ENCODE measurements at regions not wholly inside any gene's neighbourhood (a gene's known extent, or its start where the extent isn't known, plus 50 kb on each side); places are given as distances from the start of the nearest gene placed in this dataset.
"Not testable (repeated sequence)": the region's sequence is repeated elsewhere in the genome, so short reads cannot be mapped to it uniquely, and the experiment has no call there.

DNA sequence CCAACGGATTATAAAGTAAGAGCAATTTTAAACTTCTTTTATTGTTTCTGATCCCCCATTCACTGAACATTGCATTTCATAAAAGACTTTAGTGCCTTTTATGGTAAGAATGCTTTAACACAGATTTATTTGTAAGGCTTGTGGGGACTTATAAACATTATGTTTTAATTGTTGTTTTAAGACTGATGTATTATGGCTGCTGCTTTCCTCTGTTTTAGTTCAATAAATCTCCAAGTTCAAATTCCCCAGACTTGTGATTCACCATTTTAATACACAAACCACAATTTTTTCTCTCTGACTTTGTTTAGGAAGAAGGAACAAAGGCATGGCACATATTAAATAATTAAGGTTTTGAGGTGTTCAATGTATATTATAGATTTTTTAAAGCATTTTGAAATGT lies 753.3 kb downstream of the SLC6A15 start:
- no peak overlapping the region for H3K27ac ChIP-seq

DNA sequence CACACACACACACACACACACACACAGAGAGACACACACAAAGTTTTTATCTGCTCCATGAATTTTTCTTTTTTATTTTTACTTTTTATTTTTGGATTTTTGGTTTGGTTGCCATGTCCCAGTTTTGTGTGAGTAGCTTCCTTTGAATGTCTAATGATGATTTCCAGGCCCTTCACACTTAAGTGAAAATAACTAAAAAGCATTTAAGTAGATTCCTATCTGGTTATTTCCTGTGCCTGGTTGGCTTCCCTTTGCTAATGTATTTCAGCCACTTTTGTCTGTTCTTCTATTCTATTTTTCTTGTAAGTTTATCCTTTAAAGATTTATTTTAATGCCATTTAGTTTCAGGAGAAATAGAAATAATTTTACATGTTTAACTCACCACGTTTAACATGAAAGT lies 755.4 kb downstream of the SLC6A15 start:
- no peak overlapping the region for H3K27ac ChIP-seq
- no peak for TF ChIP-seq ZFX (IDR thresholded peaks at IDR 0.05)
- TF ChIP-seq, protein P1, sequence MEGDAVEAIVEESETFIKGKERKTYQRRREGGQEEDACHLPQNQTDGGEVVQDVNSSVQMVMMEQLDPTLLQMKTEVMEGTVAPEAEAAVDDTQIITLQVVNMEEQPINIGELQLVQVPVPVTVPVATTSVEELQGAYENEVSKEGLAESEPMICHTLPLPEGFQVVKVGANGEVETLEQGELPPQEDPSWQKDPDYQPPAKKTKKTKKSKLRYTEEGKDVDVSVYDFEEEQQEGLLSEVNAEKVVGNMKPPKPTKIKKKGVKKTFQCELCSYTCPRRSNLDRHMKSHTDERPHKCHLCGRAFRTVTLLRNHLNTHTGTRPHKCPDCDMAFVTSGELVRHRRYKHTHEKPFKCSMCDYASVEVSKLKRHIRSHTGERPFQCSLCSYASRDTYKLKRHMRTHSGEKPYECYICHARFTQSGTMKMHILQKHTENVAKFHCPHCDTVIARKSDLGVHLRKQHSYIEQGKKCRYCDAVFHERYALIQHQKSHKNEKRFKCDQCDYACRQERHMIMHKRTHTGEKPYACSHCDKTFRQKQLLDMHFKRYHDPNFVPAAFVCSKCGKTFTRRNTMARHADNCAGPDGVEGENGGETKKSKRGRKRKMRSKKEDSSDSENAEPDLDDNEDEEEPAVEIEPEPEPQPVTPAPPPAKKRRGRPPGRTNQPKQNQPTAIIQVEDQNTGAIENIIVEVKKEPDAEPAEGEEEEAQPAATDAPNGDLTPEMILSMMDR (conservative IDR thresholded peaks at IDR 0.05), result no peak

More for the DNA sequence above, 753.3 kb downstream of the SLC6A15 start:
- TF ChIP-seq, protein P1 (conservative IDR thresholded peaks at IDR 0.05), result no peak
- TF ChIP-seq ZFX (IDR thresholded peaks at IDR 0.05), result no peak

DNA sequence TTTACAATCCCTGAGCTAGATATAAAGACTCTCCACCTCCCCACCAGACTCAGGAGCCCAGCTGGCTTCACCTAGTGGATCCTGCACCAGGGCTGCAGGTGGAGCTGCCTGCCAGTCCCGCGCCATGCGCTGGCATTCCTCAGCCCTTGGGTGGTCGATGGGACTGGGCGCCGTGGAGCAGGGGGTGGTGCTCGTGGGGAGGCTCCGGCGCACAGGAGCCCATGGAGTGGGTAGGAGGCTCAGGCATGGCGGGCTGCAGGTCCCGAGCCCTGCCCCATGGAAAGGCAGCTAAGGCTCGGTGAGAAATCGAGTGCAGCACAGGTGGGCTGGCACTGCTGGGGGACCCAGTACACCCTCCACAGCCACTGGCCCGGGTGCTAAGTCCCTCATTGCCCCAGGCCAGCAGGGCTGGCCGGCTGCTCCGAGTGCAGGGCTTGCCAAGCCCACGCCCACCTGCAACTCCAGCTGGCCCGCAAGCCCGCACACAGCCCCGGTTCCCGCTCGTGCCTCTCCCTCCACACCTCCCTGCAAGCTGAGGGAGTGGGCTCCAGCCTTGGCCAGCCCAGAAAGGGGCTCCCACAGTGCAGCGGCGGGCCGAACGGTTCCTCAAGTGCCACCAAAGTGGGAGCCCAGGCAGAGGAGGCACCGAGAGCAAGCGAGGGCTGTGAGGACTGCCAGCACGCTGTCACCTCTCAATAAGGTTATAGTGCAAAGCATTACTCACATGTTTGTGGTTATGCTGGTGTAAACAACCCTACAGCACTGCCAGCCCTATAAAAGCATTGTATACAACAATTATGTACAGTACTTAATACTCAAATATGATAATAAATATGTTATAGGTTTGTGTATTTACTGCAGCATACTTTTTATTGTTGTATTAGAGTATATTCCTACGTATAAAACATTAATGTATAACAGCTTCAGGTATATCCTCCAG lies 757.3 kb downstream of the SLC6A15 start:
- H3K27ac ChIP-seq, result not testable (repeated sequence)

DNA sequence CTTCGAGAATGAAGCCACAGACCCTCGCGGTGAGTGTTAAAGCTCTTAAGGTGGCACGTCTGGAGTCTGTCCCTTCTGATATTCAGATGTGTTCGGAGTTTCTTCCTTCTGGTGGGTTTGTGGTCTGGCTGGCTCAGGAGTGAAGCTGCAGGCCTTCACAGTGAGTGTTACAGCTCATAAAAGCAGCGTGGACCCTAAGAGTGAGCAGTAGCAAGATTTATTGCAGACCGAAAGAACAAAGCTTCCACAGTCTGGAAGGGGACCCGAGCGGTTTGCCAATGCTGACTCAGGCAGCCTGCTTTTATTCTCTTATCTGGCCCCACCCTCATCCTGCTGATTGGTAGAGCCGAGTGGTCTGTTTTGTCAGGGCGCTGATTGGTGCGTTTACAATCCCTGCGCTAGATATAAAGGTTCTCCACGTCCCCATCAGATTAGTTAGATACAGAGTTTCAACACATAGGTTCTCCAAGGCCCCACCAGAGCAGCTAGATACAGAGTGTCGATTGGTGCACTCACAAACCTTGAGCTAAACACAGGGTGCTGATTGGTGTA lies 758.1 kb downstream of the SLC6A15 start:
- H3K27ac ChIP-seq, result not testable (repeated sequence)

DNA sequence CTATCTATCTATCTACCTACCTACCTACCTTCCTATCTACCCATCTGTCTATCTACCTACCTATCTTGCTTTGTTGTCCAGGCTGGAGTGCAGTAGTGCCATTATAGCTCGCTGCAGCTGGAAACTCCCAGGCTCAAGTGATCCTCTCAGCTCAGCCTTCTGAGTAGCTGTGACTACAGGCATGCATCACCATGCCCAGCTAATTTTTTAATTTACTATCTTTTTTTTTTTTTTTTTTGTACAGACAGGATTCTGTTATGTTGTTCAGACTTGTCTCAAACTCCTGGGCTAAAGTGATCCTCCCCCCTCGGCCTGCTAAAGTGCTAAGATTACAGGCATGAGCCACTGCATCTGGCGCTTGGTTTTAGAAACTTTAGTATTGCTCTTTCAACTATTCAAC lies 762.4 kb downstream of the SLC6A15 start:
- H3K27ac ChIP-seq, result no peak overlapping the region
- TF ChIP-seq, protein P1 (conservative IDR thresholded peaks at IDR 0.05), result no peak
- no peak for TF ChIP-seq ZFX (IDR thresholded peaks at IDR 0.05)

DNA sequence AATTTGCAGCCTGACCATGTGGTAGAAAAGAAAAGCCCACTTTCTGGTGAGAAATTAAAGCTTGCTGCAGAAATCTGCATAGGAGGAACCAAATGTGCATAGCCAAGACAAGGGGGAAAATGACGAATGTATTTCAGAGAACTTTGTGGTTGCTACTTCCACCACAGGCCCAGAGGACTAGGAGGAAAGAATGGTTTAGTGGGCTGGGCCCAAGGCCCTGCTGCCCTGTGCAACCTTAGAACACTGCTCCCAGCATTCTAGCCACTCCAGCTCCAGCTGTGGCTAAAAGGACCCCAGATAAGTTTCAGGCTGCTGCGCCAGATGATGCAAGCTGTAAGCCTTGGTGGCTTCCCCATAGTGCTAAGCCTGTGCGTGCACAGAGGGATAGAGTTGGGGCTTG lies 764.3 kb downstream of the SLC6A15 start:
- TF ChIP-seq, protein P1 (conservative IDR thresholded peaks at IDR 0.05), result no peak
- TF ChIP-seq ZFX (IDR thresholded peaks at IDR 0.05), result no peak
- H3K27ac ChIP-seq, result no peak overlapping the region

DNA sequence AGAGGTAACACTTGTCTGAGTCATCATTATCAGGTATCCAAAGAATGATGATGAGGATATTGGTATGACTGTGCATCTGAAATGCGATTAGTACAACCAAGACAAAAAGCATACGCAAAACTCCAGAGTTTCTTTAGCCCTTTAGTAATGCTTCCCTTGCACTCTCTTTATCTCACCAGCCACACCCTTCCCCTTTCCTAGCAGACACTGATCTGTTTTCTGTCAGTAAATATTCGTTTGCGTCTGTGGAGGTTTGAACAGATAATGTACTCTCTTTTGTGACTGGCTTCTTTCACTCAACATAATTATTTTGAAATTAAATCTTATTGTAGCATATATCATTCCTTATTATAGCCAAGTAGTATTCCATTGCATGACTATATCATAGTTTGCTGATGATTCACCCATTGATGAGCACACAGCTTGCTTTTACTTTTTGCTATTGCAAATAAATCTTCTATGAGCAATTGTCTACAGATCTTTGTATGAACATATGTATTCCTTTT lies 775.7 kb downstream of the SLC6A15 start:
- TF ChIP-seq, protein P1 (conservative IDR thresholded peaks at IDR 0.05), result no peak
- TF ChIP-seq ZFX (IDR thresholded peaks at IDR 0.05), result no peak

DNA sequence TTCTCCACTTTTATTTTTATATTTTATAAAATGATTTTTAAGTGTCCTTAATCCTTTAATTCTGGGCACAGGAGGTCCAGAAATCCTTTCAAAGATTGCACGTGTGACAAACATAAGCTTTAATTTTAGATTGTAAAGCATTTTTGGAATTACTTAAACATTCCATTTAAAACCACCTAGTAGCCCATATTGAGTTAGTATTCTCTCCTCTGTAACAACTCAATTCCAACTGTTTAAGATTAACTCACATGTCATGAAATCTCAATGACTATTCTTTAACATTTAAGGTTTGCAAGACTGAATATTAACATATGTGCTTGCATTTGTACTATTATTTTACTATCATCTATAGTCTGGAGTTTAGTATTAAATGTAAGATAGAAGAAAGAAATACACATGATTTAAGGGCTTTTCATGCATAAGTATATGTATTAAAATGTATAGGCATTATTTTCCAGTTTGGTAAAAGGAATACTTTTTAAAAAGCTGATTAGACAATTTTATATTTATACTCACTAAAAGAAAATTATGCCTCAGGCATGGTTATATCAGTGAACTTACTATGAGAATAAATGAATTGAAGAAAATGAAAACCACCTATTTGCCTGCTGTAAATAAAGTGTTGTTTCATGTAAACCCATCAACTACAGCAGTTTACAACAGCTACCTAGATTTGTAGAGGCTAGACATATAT lies 776.9 kb downstream of the SLC6A15 start:
- H3K27ac ChIP-seq, result no peak overlapping the region
- no peak for TF ChIP-seq ZFX (IDR thresholded peaks at IDR 0.05)
- TF ChIP-seq, protein P1 (conservative IDR thresholded peaks at IDR 0.05), result no peak

More for the DNA sequence above, 775.7 kb downstream of the SLC6A15 start:
- no peak overlapping the region for H3K27ac ChIP-seq
